IMR-90 (cell line): ENCODE measurements at regions not wholly inside any gene's neighbourhood (a gene's known extent, or its start where the extent isn't known, plus 50 kb on each side); places are given as distances from the start of the nearest gene placed in this dataset.

Source experiments
- ATAC-seq: fragments of 200-7000 bp; cut with Tn5 transposase; 2 replicates; pipeline ENCODE4 v1.9.1; 2020; ENCODE audit warnings: low read depth, mild to moderate bottlenecking, moderate library complexity
- BruUV-seq: library from RNA; stranded (reverse); fragments of 400-500 nt; replicated peaks from 2 replicates; lab custom pipeline; 2021; lab: Mats Ljungman, UMichigan
- CTCF ChIA-PET: fragments of 300-600 bp; formaldehyde crosslinking; extraction: SDS; loops from one replicate; lab custom pipeline; 2021; ENCODE audit warnings: antibody characterized with exemption; lab: Yijun Ruan, JAX
- POLR2A ChIA-PET: fragments of 300-600 bp; sonication (Branson Sonifier 250); formaldehyde crosslinking; loops from one replicate; lab custom pipeline; 2022; ENCODE audit warnings: antibody characterized with exemption; ENCODE audit not compliant: unreplicated experiment; lab: Charles Lee
- DNase-seq: peaks from one replicate; pipeline ENCODE4 v3.0.0; 2013
- H2AFZ ChIP-seq: replicated peaks from 2 replicates; pipeline ENCODE3; 2013; ENCODE audit warnings: low read length, mild to moderate bottlenecking; ENCODE audit not compliant: poor library complexity
- H2AK5ac ChIP-seq: 2 replicates; pipeline ENCODE4 v1.6.1; 2013; ENCODE audit warnings: low read depth, low read length, inconsistent platforms
- H2AK9ac ChIP-seq: replicated peaks from 2 replicates; pipeline ENCODE3; 2013; ENCODE audit warnings: mild to moderate bottlenecking, low read depth, low read length, moderate library complexity; ENCODE audit not compliant: poor library complexity
- H2BK120ac ChIP-seq: 2 replicates; pipeline ENCODE4 v1.6.1; 2013; ENCODE audit warnings: low read depth, low read length, inconsistent platforms
- H2BK15ac ChIP-seq: 3 replicates; pipeline ENCODE4 v1.6.1; 2013; ENCODE audit warnings: low read depth, low read length, inconsistent platforms
- H2BK20ac ChIP-seq: 2 replicates; pipeline ENCODE4 v1.6.1; 2013; ENCODE audit warnings: low read depth, mild to moderate bottlenecking, inconsistent platforms, low read length, moderate library complexity
- H2BK5ac ChIP-seq: 2 replicates; pipeline ENCODE4 v1.6.1; 2013; ENCODE audit warnings: mild to moderate bottlenecking, low read depth, low read length, inconsistent platforms; ENCODE audit not compliant: poor library complexity, severe bottlenecking
- H3K14ac ChIP-seq: replicated peaks from 2 replicates; pipeline ENCODE4 v1.6.1; 2013; ENCODE audit warnings: low read depth, low read length, inconsistent platforms
- H3K18ac ChIP-seq: 2 replicates; pipeline ENCODE4 v1.6.1; 2013; ENCODE audit warnings: low read depth, low read length, control low read depth
- H3K23ac ChIP-seq: 2 replicates; pipeline ENCODE4 v1.6.1; 2013; ENCODE audit warnings: low read depth, low read length, inconsistent platforms
- H3K27ac ChIP-seq: 2 replicates; pipeline ENCODE4 v1.5.1; 2013; ENCODE audit warnings: mild to moderate bottlenecking, control low read depth, low read length; ENCODE audit not compliant: insufficient read depth
- H3K27me3 ChIP-seq: 2 replicates; pipeline ENCODE4 v1.6.1; 2013; ENCODE audit warnings: low read length; ENCODE audit not compliant: control insufficient read depth, insufficient read depth
- H3K36me3 ChIP-seq: 2 replicates; pipeline ENCODE4 v1.6.1; 2013; ENCODE audit warnings: low read length, mixed read lengths; ENCODE audit not compliant: control insufficient read depth, insufficient read depth
- H3K4ac ChIP-seq: 2 replicates; pipeline ENCODE4 v1.6.1; 2013; ENCODE audit warnings: low read depth, low read length, inconsistent platforms
- H3K4me1 ChIP-seq: 2 replicates; pipeline ENCODE4 v1.6.1; 2013; ENCODE audit warnings: low read length, mixed read lengths; ENCODE audit not compliant: control insufficient read depth, insufficient read depth
- H3K4me2 ChIP-seq: 2 replicates; pipeline ENCODE4 v1.6.1; 2013; ENCODE audit warnings: low read depth, mild to moderate bottlenecking, control low read depth, low read length, moderate library complexity
- H3K4me3 ChIP-seq: 2 replicates; pipeline ENCODE4 v1.5.1; 2013; ENCODE audit warnings: low read depth, mild to moderate bottlenecking, control low read depth, low read length, moderate library complexity; ENCODE audit not compliant: insufficient read depth
- H3K56ac ChIP-seq: 2 replicates; pipeline ENCODE4 v1.6.1; 2013; ENCODE audit warnings: low read length, inconsistent platforms; ENCODE audit not compliant: insufficient read depth; ENCODE audit errors: extremely low read depth
- H3K79me1 ChIP-seq, 2 experiments: 2 replicates each; pipeline ENCODE4 v1.6.1; 2013; ENCODE audit warnings: low read length in 2 of 2, inconsistent platforms in 1 of 2, low read depth in 1 of 2
- H3K9ac ChIP-seq: 2 replicates; pipeline ENCODE4 v1.6.1; 2013; ENCODE audit warnings: low read depth, low read length, control low read depth
- H3K9me1 ChIP-seq: 2 replicates; pipeline ENCODE4 v1.6.1; 2013; ENCODE audit warnings: low read length, inconsistent platforms; ENCODE audit not compliant: insufficient read depth
- H3K9me3 ChIP-seq: 2 replicates; pipeline ENCODE4 v1.6.1; 2013; ENCODE audit warnings: low read length; ENCODE audit not compliant: control insufficient read depth, insufficient read depth
- H4K20me1 ChIP-seq: 2 replicates; pipeline ENCODE4 v1.6.1; 2013; ENCODE audit warnings: low read length, inconsistent platforms; ENCODE audit not compliant: insufficient read depth
- H4K5ac ChIP-seq: 2 replicates; pipeline ENCODE4 v1.6.1; 2013; ENCODE audit warnings: mild to moderate bottlenecking, low read depth, low read length, control low read depth
- H4K8ac ChIP-seq, 2 experiments: 2 replicates each; pipeline ENCODE4 v1.6.1; 2013; ENCODE audit warnings: low read depth in 2 of 2, low read length in 2 of 2, control low read depth in 1 of 2, inconsistent platforms in 1 of 2
- H4K91ac ChIP-seq: 2 replicates; pipeline ENCODE4 v1.6.1; 2013; ENCODE audit warnings: low read depth, low read length, inconsistent platforms; ENCODE audit not compliant: insufficient read depth
- BHLHE40 ChIP-seq: fragments of 150-350 bp; IDR thresholded peaks from 2 replicates; pipeline ENCODE4 v1.6.1; 2016; ENCODE audit warnings: mild to moderate bottlenecking, low read depth, low read length
- CEBPB ChIP-seq: IDR thresholded peaks from 2 replicates; pipeline ENCODE4 v1.6.1; 2012; ENCODE audit warnings: low read depth, low read length, improper control_type of control experiment
- CHD1 ChIP-seq: IDR thresholded peaks from 2 replicates; pipeline ENCODE4 v1.6.1; 2012; ENCODE audit warnings: low read depth, low read length, improper control_type of control experiment
- FOS ChIP-seq: fragments of 150-350 bp; IDR thresholded peaks from 2 replicates; pipeline ENCODE4 v1.6.1; 2016; ENCODE audit warnings: low read depth, low read length
- MAFK ChIP-seq: IDR thresholded peaks from 2 replicates; pipeline ENCODE4 v1.6.1; 2012; ENCODE audit warnings: low read depth, low read length, improper control_type of control experiment
- MAZ ChIP-seq: IDR thresholded peaks from 2 replicates; pipeline ENCODE4 v1.6.1; 2012; ENCODE audit warnings: low read depth, mild to moderate bottlenecking, low read length, improper control_type of control experiment, moderate library complexity, borderline replicate concordance
- MXI1 ChIP-seq: IDR thresholded peaks from 2 replicates; pipeline ENCODE4 v1.6.1; 2012; ENCODE audit warnings: low read depth, mild to moderate bottlenecking, low read length, moderate library complexity, borderline replicate concordance
- NFE2L2 ChIP-seq: fragments of 150-350 bp; IDR thresholded peaks from 2 replicates; pipeline ENCODE4 v1.6.1; 2016; ENCODE audit warnings: low read depth, mild to moderate bottlenecking, low read length
- POLR2A ChIP-seq: IDR thresholded peaks from 2 replicates; pipeline ENCODE4 v1.6.1; 2012; ENCODE audit warnings: mild to moderate bottlenecking, low read depth, low read length
- RAD21 ChIP-seq: IDR thresholded peaks from 2 replicates; pipeline ENCODE4 v1.6.1; 2012; ENCODE audit warnings: low read length, improper control_type of control experiment
- RCOR1 ChIP-seq: IDR thresholded peaks from 2 replicates; pipeline ENCODE4 v1.6.1; 2012; ENCODE audit warnings: mild to moderate bottlenecking, low read length, improper control_type of control experiment; ENCODE audit not compliant: insufficient replicate concordance
- RFX5 ChIP-seq: IDR thresholded peaks from 2 replicates; pipeline ENCODE4 v1.8.0; 2012; ENCODE audit warnings: low read depth, mild to moderate bottlenecking, low read length, moderate library complexity
- SMC3 ChIP-seq: fragments of 150-350 bp; IDR thresholded peaks from 2 replicates; pipeline ENCODE4 v1.6.1; 2016; ENCODE audit warnings: low read depth, mild to moderate bottlenecking, antibody characterized with exemption, low read length, moderate library complexity
- WGBS, 2 experiments: methylation state at CpG; one replicate each; pipeline versions ENCODE4 v1.1.5 to v1.1.7; 2013; ENCODE audit warnings: missing lambda C conversion rate in 2 of 2; ENCODE audit not compliant: insufficient read length in 1 of 2; ENCODE audit errors: extremely low coverage in 2 of 2; 5-methylcytosine and 5-hydroxymethylcytosine counted together
- dilution Hi-C: fragments of 300-500 bp; cut with HindIII; formaldehyde crosslinking; loops from one replicate; pipeline ENCODE4 v1.14.3; 2018; ENCODE audit warnings: low sequenced_read_pairs; ENCODE audit not compliant: unreplicated experiment
- in situ Hi-C: fragments of 300-500 bp; cut with MboI; formaldehyde crosslinking; loops from 3 replicates; pipeline ENCODE4 v1.14.3; 2019; ENCODE audit warnings: low sequenced_read_pairs, inconsistent platforms, mixed read lengths
- intact Hi-C: fragments of 100-400 bp; cut with micrococcal nuclease; formaldehyde crosslinking; loops from 2 replicates; pipeline ENCODE4 v1.10.0; 2022
- TF ChIP-seq, protein P1 (sequence below): conservative IDR thresholded peaks from 2 replicates; pipeline ENCODE4 v1.5.1; 2012; ENCODE audit warnings: mild to moderate bottlenecking, low read depth, low read length, improper control_type of control experiment
- TF ChIP-seq, protein P2 (sequence below): fragments of 150-350 bp; IDR thresholded peaks from 2 replicates; pipeline ENCODE4 v1.6.1; 2017; ENCODE audit warnings: mild to moderate bottlenecking, antibody characterized with exemption, low read length, low read depth
- TF ChIP-seq, protein P3 (sequence below): fragments of 150-350 bp; IDR thresholded peaks from 2 replicates; pipeline ENCODE4 v1.6.1; 2016; ENCODE audit warnings: low read depth, mild to moderate bottlenecking, low read length, moderate library complexity, borderline replicate concordance

DNA sequence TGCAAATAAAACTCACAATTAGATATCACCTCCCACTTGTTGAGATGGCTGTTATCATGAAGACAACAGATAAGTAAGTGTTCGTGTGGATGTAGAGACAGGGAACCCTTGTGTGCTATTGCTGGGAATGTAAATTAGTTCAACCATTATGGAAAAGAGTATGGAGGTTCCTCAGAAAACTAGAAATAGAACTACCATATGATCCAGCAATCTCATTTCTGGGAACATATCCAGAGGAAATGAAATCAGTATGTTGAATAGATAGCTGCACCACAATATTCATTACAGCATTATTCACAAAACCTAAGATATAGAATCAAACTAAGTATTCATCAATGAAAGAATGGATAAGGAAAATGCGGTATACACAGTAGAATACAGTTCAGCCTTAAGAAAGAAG lies 418.7 kb upstream of the CNTN6 start:
- H3K27me3 ChIP-seq, result no peaks in the 10 kb centered on the region
- no peaks in the 10 kb centered on the region for H4K20me1 ChIP-seq
- dilution Hi-C loops (no loop called here), intact Hi-C loops (no loop called here), in situ Hi-C loops (no loop called here)
- DNase-seq (no peak), ATAC-seq (no peak)
- no peak overlapping the region for H2AFZ ChIP-seq
- H3K4me1 ChIP-seq, result no peaks in the 10 kb centered on the region
- no peak overlapping the region for H2AK5ac ChIP-seq
- no CpG with 5 or more reads among the region's 2 CpGs for WGBS, 2 experiments
- no peak overlapping the region for H3K14ac ChIP-seq
- H3K36me3 ChIP-seq, result no peaks in the 10 kb centered on the region
- CTCF ChIA-PET, result no interaction called here
- no peak overlapping the region for H2BK15ac ChIP-seq
- H3K9ac ChIP-seq, result no peak overlapping the region
- H3K18ac ChIP-seq, result no peak overlapping the region
- H3K9me1 ChIP-seq, result no peaks in the 10 kb centered on the region
- H4K5ac ChIP-seq, result no peak overlapping the region
- H3K9me3 ChIP-seq, result peaks cover 3% of the 10 kb centered on the region; the same call in 1 of the 2 replicates
- no peak overlapping the region for H3K4me3 ChIP-seq
- TF ChIP-seq POLR2A (no peak), RAD21 (no peak), NFE2L2 (no peak), RCOR1 (no peak), RFX5 (no peak), MXI1 (no peak), MAFK (no peak), FOS (no peak), CHD1 (no peak), SMC3 (no peak), MAZ (no peak), CEBPB (no peak), BHLHE40 (no peak)
- TF ChIP-seq, protein P1, sequence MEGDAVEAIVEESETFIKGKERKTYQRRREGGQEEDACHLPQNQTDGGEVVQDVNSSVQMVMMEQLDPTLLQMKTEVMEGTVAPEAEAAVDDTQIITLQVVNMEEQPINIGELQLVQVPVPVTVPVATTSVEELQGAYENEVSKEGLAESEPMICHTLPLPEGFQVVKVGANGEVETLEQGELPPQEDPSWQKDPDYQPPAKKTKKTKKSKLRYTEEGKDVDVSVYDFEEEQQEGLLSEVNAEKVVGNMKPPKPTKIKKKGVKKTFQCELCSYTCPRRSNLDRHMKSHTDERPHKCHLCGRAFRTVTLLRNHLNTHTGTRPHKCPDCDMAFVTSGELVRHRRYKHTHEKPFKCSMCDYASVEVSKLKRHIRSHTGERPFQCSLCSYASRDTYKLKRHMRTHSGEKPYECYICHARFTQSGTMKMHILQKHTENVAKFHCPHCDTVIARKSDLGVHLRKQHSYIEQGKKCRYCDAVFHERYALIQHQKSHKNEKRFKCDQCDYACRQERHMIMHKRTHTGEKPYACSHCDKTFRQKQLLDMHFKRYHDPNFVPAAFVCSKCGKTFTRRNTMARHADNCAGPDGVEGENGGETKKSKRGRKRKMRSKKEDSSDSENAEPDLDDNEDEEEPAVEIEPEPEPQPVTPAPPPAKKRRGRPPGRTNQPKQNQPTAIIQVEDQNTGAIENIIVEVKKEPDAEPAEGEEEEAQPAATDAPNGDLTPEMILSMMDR, result no peak
- TF ChIP-seq, protein P2, sequence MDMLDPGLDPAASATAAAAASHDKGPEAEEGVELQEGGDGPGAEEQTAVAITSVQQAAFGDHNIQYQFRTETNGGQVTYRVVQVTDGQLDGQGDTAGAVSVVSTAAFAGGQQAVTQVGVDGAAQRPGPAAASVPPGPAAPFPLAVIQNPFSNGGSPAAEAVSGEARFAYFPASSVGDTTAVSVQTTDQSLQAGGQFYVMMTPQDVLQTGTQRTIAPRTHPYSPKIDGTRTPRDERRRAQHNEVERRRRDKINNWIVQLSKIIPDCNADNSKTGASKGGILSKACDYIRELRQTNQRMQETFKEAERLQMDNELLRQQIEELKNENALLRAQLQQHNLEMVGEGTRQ, result no peak
- TF ChIP-seq, protein P3, sequence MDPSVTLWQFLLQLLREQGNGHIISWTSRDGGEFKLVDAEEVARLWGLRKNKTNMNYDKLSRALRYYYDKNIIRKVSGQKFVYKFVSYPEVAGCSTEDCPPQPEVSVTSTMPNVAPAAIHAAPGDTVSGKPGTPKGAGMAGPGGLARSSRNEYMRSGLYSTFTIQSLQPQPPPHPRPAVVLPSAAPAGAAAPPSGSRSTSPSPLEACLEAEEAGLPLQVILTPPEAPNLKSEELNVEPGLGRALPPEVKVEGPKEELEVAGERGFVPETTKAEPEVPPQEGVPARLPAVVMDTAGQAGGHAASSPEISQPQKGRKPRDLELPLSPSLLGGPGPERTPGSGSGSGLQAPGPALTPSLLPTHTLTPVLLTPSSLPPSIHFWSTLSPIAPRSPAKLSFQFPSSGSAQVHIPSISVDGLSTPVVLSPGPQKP, result no peak
- POLR2A ChIA-PET, result no interaction called here
- H3K56ac ChIP-seq, result no peak overlapping the region
- H4K91ac ChIP-seq, result no peak overlapping the region
- no peak overlapping the region for H2BK5ac ChIP-seq
- no peak overlapping the region for H3K4ac ChIP-seq
- H3K27ac ChIP-seq, result no peak overlapping the region
- H4K8ac ChIP-seq, result no peak overlapping the region
- no peak overlapping the region for H3K23ac ChIP-seq
- H3K4me2 ChIP-seq, result no peak overlapping the region
- no peak overlapping the region for H2AK9ac ChIP-seq
- H3K79me1 ChIP-seq, result no peaks in the 10 kb centered on the region
- H2BK20ac ChIP-seq, result no peak overlapping the region
- no TSS peak for BruUV-seq
- H2BK120ac ChIP-seq, result no peak overlapping the region
